ENCODE measurements at regions not wholly inside any gene's neighbourhood (a gene's known extent, or its start where the extent isn't known, plus 50 kb on each side); places are given as distances from the start of the nearest gene placed in this dataset.
"Not testable (repeated sequence)": the region's sequence is repeated elsewhere in the genome, so short reads cannot be mapped to it uniquely, and the experiment has no call there.

GRCh38 chr2:83971547-83971946, 487.5 kb downstream of the SUCLG1 start:
- H3K27me3 Mint-ChIP-seq (ENCODE audit: low read depth): no peaks in the 10 kb centered on the region
- CTCF ChIA-PET: no interaction called here
- no peak for ATAC-seq
- no peaks in the 10 kb centered on the region for H3K9me3 Mint-ChIP-seq (ENCODE audit: insufficient read depth)
- POLR2A ChIA-PET: no interaction called here
- H3K36me3 Mint-ChIP-seq (ENCODE audit: low read depth): no peaks in the 10 kb centered on the region
- DNase-seq: no peak
- H3K27ac Mint-ChIP-seq: no peak overlapping the region
- H3K4me3 Mint-ChIP-seq: no peak overlapping the region
- H3K4me1 Mint-ChIP-seq (ENCODE audit: low read depth): no peaks in the 10 kb centered on the region

DNA sequence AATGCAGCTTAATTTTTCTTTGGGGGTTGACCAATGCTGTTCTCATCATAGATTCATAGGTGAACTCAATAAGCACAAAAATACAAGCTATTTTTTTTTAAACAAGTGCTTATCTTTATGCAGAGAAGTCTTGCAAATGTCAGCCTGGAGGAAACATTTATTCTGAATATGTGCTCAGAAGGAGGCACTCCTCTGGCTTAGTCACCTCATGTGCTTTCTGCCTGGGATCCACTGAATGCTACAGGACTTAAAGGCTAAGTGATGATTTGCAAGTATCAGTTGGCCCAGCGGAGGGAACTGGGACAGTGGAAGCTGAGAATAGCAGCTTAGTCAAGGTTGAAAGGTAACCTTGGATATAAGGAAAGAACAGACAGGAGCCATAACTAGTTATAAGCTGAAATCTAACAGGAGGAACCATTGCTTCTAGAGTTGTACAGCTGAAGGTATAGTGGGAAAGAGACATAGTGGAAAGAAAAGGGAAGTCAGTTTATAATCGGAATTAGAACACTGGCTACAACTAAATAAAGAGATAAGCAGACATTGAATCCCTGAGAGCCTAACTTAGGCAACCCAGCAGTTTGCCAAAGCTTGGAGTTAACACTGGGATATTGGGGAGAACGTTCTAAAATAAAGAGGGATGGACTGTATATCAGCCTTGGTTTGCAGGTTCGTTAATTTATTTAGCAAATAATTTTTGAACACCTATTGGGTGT, 488.7 kb downstream of the SUCLG1 start:
- no peaks in the 10 kb centered on the region for H3K4me1 Mint-ChIP-seq (ENCODE audit: low read depth)
- H3K27ac Mint-ChIP-seq: no peak overlapping the region
- ATAC-seq: no peak
- POLR2A ChIA-PET: no interaction called here
- CTCF ChIA-PET: no interaction called here
- no peaks in the 10 kb centered on the region for H3K27me3 Mint-ChIP-seq (ENCODE audit: low read depth)
- no peak overlapping the region for H3K4me3 Mint-ChIP-seq
- no peaks in the 10 kb centered on the region for H3K36me3 Mint-ChIP-seq (ENCODE audit: low read depth)
- no peak for DNase-seq
- no peaks in the 10 kb centered on the region for H3K9me3 Mint-ChIP-seq (ENCODE audit: insufficient read depth)

GRCh38 chr2:83969085-83969484, 490.0 kb downstream of the SUCLG1 start:
- no peaks in the 10 kb centered on the region for H3K9me3 Mint-ChIP-seq (ENCODE audit: insufficient read depth)
- no peaks in the 10 kb centered on the region for H3K36me3 Mint-ChIP-seq (ENCODE audit: low read depth)
- DNase-seq: no peak
- ATAC-seq: no peak
- no peaks in the 10 kb centered on the region for H3K27me3 Mint-ChIP-seq (ENCODE audit: low read depth)
- ChIA-PET CTCF (no interaction called here), POLR2A (no interaction called here)
- H3K4me3 Mint-ChIP-seq: no peak overlapping the region
- no peaks in the 10 kb centered on the region for H3K4me1 Mint-ChIP-seq (ENCODE audit: low read depth)
- no peak overlapping the region for H3K27ac Mint-ChIP-seq

DNA sequence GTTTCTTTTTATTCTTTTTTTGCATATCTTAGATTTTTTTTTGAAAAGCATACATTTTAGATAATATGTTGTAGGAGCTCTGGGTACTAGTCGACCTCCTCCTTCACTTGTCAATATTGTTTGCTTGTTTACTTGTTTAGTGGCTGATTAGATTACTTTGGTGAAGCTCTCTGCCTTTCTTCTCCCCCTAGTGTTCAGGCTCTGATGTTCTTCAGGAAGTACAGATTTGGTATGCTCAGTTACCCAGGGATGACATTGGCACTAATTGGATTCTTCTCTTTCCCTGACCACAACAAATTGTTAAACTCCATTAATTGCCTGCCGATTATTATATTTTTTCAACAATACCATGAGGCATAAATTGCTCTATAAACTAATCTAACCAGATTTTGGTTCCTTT, 491.2 kb downstream of the SUCLG1 start:
- H3K27me3 Mint-ChIP-seq (ENCODE audit: low read depth): no peaks in the 10 kb centered on the region
- no peak for ATAC-seq
- H3K9me3 Mint-ChIP-seq (ENCODE audit: insufficient read depth): no peaks in the 10 kb centered on the region
- ChIA-PET CTCF (no interaction called here), POLR2A (no interaction called here)
- H3K4me1 Mint-ChIP-seq (ENCODE audit: low read depth): no peaks in the 10 kb centered on the region
- no peaks in the 10 kb centered on the region for H3K36me3 Mint-ChIP-seq (ENCODE audit: low read depth)
- no peak overlapping the region for H3K27ac Mint-ChIP-seq
- no peak for DNase-seq
- no peak overlapping the region for H3K4me3 Mint-ChIP-seq

DNA sequence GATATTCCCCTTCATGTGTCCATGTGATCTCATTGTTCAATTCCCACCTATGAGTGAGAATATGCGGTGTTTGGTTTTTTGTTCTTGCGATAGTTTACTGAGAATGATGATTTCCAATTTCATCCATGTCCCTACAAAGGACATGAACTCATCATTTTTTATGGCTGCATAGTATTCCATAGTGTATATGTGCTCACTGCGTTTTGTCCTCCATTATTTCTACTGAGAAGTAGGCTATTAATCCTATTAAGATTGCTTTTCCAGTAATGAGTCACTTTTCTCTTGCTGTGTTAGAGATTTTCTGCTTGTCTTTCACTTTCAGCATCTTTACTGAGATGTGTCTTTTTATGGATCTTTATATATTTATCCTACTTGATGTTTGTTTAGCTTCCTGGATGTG, 492.1 kb downstream of the SUCLG1 start:
- H3K36me3 Mint-ChIP-seq (ENCODE audit: low read depth); H3K4me1 Mint-ChIP-seq (ENCODE audit: low read depth); H3K9me3 Mint-ChIP-seq (ENCODE audit: insufficient read depth); ATAC-seq; H3K27me3 Mint-ChIP-seq (ENCODE audit: low read depth); POLR2A ChIA-PET; DNase-seq; CTCF ChIA-PET; H3K27ac Mint-ChIP-seq; H3K4me3 Mint-ChIP-seq: not testable (repeated sequence)

DNA sequence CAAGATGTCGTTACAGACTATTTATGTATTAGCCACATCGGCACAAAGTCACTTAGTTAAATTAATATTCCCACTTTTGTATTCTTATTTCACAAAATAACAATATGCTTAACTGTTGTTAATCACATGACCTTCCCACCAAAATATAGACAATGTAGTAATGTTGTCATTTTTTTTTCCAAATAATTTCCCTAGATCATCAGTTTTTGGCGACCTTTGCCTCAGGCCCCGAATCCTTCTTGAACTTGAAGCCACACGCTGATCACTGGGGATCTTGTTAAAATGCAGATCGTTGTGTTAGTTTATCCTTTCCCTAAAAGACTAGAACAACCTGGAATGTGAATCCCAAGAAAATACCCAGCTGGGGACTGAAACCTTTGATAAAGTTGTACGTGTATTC, 497.6 kb downstream of the SUCLG1 start:
- ATAC-seq: no peak
- Mint-ChIP-seq H3K27me3 (ENCODE audit: low read depth) (no peaks in the 10 kb centered on the region), H3K4me1 (ENCODE audit: low read depth) (no peaks in the 10 kb centered on the region), H3K27ac (no peak overlapping the region), H3K9me3 (ENCODE audit: insufficient read depth) (no peaks in the 10 kb centered on the region), H3K36me3 (ENCODE audit: low read depth) (no peaks in the 10 kb centered on the region), H3K4me3 (no peak overlapping the region)
- no peak for DNase-seq
- POLR2A ChIA-PET: no interaction called here
- CTCF ChIA-PET: no interaction called here

GRCh38 chr2:83960371-83960770, 498.7 kb downstream of the SUCLG1 start:
- Mint-ChIP-seq H3K27ac (no peak overlapping the region), H3K9me3 (ENCODE audit: insufficient read depth) (no peaks in the 10 kb centered on the region), H3K4me3 (no peak overlapping the region), H3K4me1 (ENCODE audit: low read depth) (no peaks in the 10 kb centered on the region), H3K27me3 (ENCODE audit: low read depth) (no peaks in the 10 kb centered on the region), H3K36me3 (ENCODE audit: low read depth) (no peaks in the 10 kb centered on the region)
- ATAC-seq (no peak), DNase-seq (no peak)
- ChIA-PET POLR2A (no interaction called here), CTCF (no interaction called here)

GRCh38 chr2:83959266-83959665, 499.8 kb downstream of the SUCLG1 start:
- H3K36me3 Mint-ChIP-seq (ENCODE audit: low read depth): no peaks in the 10 kb centered on the region
- ATAC-seq (no peak), DNase-seq (no peak)
- no peaks in the 10 kb centered on the region for H3K4me1 Mint-ChIP-seq (ENCODE audit: low read depth)
- no peaks in the 10 kb centered on the region for H3K27me3 Mint-ChIP-seq (ENCODE audit: low read depth)
- CTCF ChIA-PET: no interaction called here
- POLR2A ChIA-PET: no interaction called here
- no peak overlapping the region for H3K27ac Mint-ChIP-seq
- no peaks in the 10 kb centered on the region for H3K9me3 Mint-ChIP-seq (ENCODE audit: insufficient read depth)
- H3K4me3 Mint-ChIP-seq: no peak overlapping the region

- DNase-seq: no peak
- no peak for ATAC-seq
- Mint-ChIP-seq H3K36me3 (ENCODE audit: low read depth) (no peaks in the 10 kb centered on the region), H3K4me3 (no peak overlapping the region), H3K4me1 (ENCODE audit: low read depth) (no peaks in the 10 kb centered on the region), H3K27ac (no peak overlapping the region), H3K9me3 (ENCODE audit: insufficient read depth) (no peaks in the 10 kb centered on the region), H3K27me3 (ENCODE audit: low read depth) (no peaks in the 10 kb centered on the region)
- CTCF ChIA-PET: no interaction called here
- POLR2A ChIA-PET: no interaction called here
These were observed 502.1 kb downstream of the SUCLG1 start for GRCh38 chr2:83956991-83957390.

DNA sequence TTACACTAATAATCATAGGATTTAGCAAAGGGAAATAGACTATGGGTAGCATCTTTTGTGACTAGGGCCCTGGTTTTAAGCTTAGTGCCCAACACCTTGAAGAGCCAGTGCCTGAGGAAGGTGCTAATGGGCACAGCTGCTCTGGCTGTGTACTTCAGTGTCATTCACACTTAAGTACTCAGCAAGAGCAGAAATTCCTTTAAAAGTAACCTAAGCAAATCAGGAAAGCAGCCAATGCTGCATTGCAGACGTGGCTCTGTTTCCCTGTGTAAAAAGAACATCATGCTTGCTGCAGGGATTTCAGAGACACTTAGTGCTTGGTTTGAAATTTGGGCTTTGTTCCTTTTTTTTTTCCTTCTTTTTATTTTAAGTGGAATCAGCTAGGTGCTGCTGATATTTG, 505.4 kb downstream of the SUCLG1 start:
- no peaks in the 10 kb centered on the region for H3K27me3 Mint-ChIP-seq (ENCODE audit: low read depth)
- ChIA-PET CTCF (no interaction called here), POLR2A (no interaction called here)
- DNase-seq (no peak), ATAC-seq (no peak)
- no peaks in the 10 kb centered on the region for H3K9me3 Mint-ChIP-seq (ENCODE audit: insufficient read depth)
- H3K4me1 Mint-ChIP-seq (ENCODE audit: low read depth): no peaks in the 10 kb centered on the region
- H3K36me3 Mint-ChIP-seq (ENCODE audit: low read depth): no peaks in the 10 kb centered on the region
- H3K27ac Mint-ChIP-seq: no peak overlapping the region
- H3K4me3 Mint-ChIP-seq: no peak overlapping the region

GRCh38 chr2:83951378-83951947, 507.6 kb downstream of the SUCLG1 start:
- no peaks in the 10 kb centered on the region for H3K36me3 Mint-ChIP-seq (ENCODE audit: low read depth)
- H3K27ac Mint-ChIP-seq: no peak overlapping the region
- POLR2A ChIA-PET: no interaction called here
- H3K9me3 Mint-ChIP-seq (ENCODE audit: insufficient read depth): no peaks in the 10 kb centered on the region
- no peaks in the 10 kb centered on the region for H3K4me1 Mint-ChIP-seq (ENCODE audit: low read depth)
- no peak for DNase-seq
- no peak overlapping the region for H3K4me3 Mint-ChIP-seq
- peaks cover 1% of the 10 kb centered on the region for H3K27me3 Mint-ChIP-seq (ENCODE audit: low read depth)
- CTCF ChIA-PET: no interaction called here
- no peak for ATAC-seq

- ATAC-seq (no peak), DNase-seq (no peak)
- POLR2A ChIA-PET: no interaction called here
- Mint-ChIP-seq H3K27ac (no peak overlapping the region), H3K27me3 (ENCODE audit: low read depth) (peaks cover 1% of the 10 kb centered on the region), H3K4me3 (no peak overlapping the region), H3K4me1 (ENCODE audit: low read depth) (no peaks in the 10 kb centered on the region), H3K9me3 (ENCODE audit: insufficient read depth) (no peaks in the 10 kb centered on the region), H3K36me3 (ENCODE audit: low read depth) (no peaks in the 10 kb centered on the region)
- CTCF ChIA-PET: no interaction called here
These were observed 509.7 kb downstream of the SUCLG1 start for GRCh38 chr2:83949361-83949760.

DNA sequence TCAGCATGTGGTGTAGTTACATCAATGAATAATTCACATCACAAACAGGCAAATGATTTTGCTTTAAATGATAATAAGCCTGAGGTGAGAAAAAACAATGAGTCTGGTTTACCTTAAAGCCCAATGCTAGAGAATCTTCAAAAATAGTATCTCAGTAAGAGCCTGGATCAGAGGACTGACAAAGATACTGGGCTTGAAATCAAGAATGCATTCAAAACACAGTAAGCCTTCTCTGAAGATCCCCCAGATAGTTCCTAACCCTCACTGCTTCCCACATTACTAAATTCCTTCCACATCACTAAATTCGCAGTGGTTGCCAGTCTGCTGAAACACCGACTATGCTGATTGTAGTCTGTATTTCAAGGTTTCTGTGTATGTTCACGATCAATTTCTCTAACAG, 514.9 kb downstream of the SUCLG1 start:
- no peak for ATAC-seq
- POLR2A ChIA-PET: no interaction called here
- CTCF ChIA-PET: no interaction called here
- Mint-ChIP-seq H3K9me3 (ENCODE audit: insufficient read depth) (no peaks in the 10 kb centered on the region), H3K4me1 (ENCODE audit: low read depth) (no peaks in the 10 kb centered on the region), H3K36me3 (ENCODE audit: low read depth) (no peaks in the 10 kb centered on the region), H3K27ac (no peak overlapping the region), H3K27me3 (ENCODE audit: low read depth) (peaks cover 1% of the 10 kb centered on the region), H3K4me3 (no peak overlapping the region)
- DNase-seq: no peak

Data from activated CD8-positive, alpha-beta T cell treated with anti-CD3 and anti-CD28 coated beads, Interleukin-2, amount 10 ng/mL, durations not matched to agents 7 days and 5 days (primary cell).